ENCODE measurements at regions not wholly inside any gene's neighbourhood (a gene's known extent, or its start where the extent isn't known, plus 50 kb on each side); places are given as distances from the start of the nearest gene placed in this dataset.

- no peaks in the 10 kb centered on the region for H3K27me3 ChIP-seq (ENCODE audit: control insufficient read depth, insufficient read depth, low read length)
- DNase-seq (ENCODE audit: low read depth) (no peak), FAIRE-seq (no peak)
- TF ChIP-seq CTCF (IDR thresholded peaks at IDR 0.05; ENCODE audit: insufficient read depth, low read length, severe bottlenecking) = no peak
- H3K4me3 ChIP-seq (ENCODE audit: low read depth, low read length) = no peak overlapping the region
- no peaks in the 10 kb centered on the region for H3K36me3 ChIP-seq (ENCODE audit: control insufficient read depth, insufficient read depth, low read length)
These were observed 154.9 kb downstream of the WNT5A start for GRCh38 chr3:55332176-55332575.

DNA sequence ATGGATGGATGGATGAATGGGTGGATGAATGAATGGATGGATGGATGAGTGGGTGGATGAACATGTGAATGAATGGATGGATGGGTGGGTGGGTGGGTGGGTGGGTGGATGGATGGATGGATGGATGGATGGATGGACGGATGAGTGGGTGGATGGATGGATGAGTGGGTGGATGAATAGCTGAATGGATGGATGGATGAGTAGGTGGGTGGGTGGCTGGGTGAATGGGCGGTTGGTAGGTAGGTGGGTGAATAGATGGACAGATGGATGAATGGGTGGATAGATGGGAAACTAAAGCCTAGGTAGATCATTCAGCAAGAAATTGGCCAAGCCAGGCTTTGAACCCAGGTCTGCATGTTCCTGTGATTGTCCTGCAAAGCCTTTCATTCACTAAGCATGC is 155.6 kb downstream of the WNT5A start:
- DNase-seq (ENCODE audit: low read depth) = no peak
- Histone ChIP-seq H3K36me3 (ENCODE audit: control insufficient read depth, insufficient read depth, low read length) (no peaks in the 10 kb centered on the region), H3K27me3 (ENCODE audit: control insufficient read depth, insufficient read depth, low read length) (no peaks in the 10 kb centered on the region), H3K4me3 (ENCODE audit: low read depth, low read length) (no peak overlapping the region)
- TF ChIP-seq CTCF (IDR thresholded peaks at IDR 0.05; ENCODE audit: insufficient read depth, low read length, severe bottlenecking) = no peak
- no peak for FAIRE-seq

DNA sequence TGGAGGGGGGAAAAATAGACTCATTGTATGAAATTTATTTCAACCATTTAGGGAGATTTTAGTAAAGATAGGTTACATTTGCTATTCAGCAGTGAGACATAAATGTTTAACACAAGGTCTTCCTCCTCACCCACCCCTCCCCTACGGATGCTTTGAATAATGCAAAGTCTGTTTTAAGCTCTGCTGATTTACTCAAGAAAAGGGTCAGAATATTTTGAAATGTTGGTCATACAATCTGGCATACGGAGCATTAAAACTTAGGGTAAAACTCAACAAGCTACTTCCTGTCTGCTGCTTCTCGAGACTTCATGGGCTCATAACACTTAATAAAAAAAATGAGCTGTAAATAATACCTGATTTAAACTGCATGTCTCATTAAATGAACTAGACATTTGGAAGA is 156.3 kb downstream of the WNT5A start:
- TF ChIP-seq CTCF (IDR thresholded peaks at IDR 0.05; ENCODE audit: insufficient read depth, low read length, severe bottlenecking) = no peak
- Histone ChIP-seq H3K27me3 (ENCODE audit: control insufficient read depth, insufficient read depth, low read length) (no peaks in the 10 kb centered on the region), H3K4me3 (ENCODE audit: low read depth, low read length) (no peak overlapping the region), H3K36me3 (ENCODE audit: control insufficient read depth, insufficient read depth, low read length) (no peaks in the 10 kb centered on the region)
- FAIRE-seq (no peak), DNase-seq (ENCODE audit: low read depth) (no peak)

- Histone ChIP-seq H3K4me3 (ENCODE audit: low read depth, low read length) (no peak overlapping the region), H3K36me3 (ENCODE audit: control insufficient read depth, insufficient read depth, low read length) (no peaks in the 10 kb centered on the region), H3K27me3 (ENCODE audit: control insufficient read depth, insufficient read depth, low read length) (no peaks in the 10 kb centered on the region)
- no peak for FAIRE-seq
- DNase-seq (ENCODE audit: low read depth) = peak; percentile 91
- TF ChIP-seq CTCF (IDR thresholded peaks at IDR 0.05; ENCODE audit: insufficient read depth, low read length, severe bottlenecking) = no peak
These were observed 156.8 kb downstream of the WNT5A start for GRCh38 chr3:55330355-55330754.

- Histone ChIP-seq H3K27me3 (ENCODE audit: control insufficient read depth, insufficient read depth, low read length) (no peaks in the 10 kb centered on the region), H3K4me3 (ENCODE audit: low read depth, low read length) (no peak overlapping the region), H3K36me3 (ENCODE audit: control insufficient read depth, insufficient read depth, low read length) (no peaks in the 10 kb centered on the region)
- no peak for TF ChIP-seq CTCF (IDR thresholded peaks at IDR 0.05; ENCODE audit: insufficient read depth, low read length, severe bottlenecking)
- FAIRE-seq = no peak
- DNase-seq (ENCODE audit: low read depth) = peak; percentile 79
These were observed 157.3 kb downstream of the WNT5A start for GRCh38 chr3:55329849-55330248.

DNA sequence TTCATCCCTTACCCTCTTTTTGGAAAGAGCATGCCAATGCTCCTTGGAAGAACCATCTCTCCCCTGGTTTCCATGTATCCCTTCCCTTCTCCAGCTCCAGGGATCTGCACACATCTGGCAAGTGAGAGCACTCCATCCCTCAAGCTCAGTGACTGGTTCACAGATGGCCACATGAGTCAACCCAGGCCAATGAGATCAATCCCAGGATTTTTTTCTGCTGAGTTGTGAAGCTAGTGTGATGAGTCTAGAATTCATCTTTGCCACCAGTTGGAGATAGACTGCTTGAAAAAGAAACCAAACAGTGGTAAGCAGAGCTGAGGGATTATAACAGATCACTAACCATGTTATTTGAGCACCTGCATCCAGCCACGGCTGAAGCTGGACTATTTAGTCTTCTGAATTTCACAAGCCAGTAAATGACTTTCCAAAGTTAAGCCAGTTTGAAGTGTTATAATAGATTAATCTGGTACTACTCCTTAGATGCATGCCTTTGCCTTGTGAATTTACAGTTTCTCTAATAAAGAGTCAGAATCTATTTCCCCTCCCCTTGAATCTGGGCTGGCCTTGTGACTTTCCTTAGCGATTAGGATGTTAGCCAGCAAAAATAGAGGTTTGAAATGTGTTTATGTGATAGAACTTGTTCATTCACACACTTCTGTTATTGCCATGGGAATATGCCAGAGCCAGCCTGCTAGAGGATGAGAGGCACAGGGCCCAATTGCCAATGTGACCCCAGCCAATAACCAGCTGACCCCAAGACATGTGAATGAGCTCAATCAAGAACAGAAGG is 159.8 kb downstream of the WNT5A start:
- FAIRE-seq (no peak), DNase-seq (ENCODE audit: low read depth) (no peak)
- H3K36me3 ChIP-seq (ENCODE audit: control insufficient read depth, insufficient read depth, low read length) = no peaks in the 10 kb centered on the region
- no peaks in the 10 kb centered on the region for H3K27me3 ChIP-seq (ENCODE audit: control insufficient read depth, insufficient read depth, low read length)
- no peak for TF ChIP-seq CTCF (IDR thresholded peaks at IDR 0.05; ENCODE audit: insufficient read depth, low read length, severe bottlenecking)
- H3K4me3 ChIP-seq (ENCODE audit: low read depth, low read length) = no peak overlapping the region

All from bronchial epithelial cell (primary cell).